SU-DHL-6 (cell line): ENCODE measurements at regions not wholly inside any gene's neighbourhood (a gene's known extent, or its start where the extent isn't known, plus 50 kb on each side); places are given as distances from the start of the nearest gene placed in this dataset.

Experiments
- H2AFZ ChIP-seq: fragments of 200-600 bp; sonication (generic); 2 replicates; pipeline ENCODE4 v1.6.1; 2014; ENCODE audit warnings: low read depth, mild to moderate bottlenecking, moderate library complexity, mixed read lengths, antibody characterized with exemption, low read length; ENCODE audit not compliant: severe bottlenecking
- H3F3A ChIP-seq: fragments of 200-600 bp; shearing (Covaris generic); 2 replicates; pipeline ENCODE4 v1.6.0; 2016; ENCODE audit warnings: antibody characterized with exemption, mild to moderate bottlenecking; ENCODE audit not compliant: insufficient read depth
- H3K27ac ChIP-seq: fragments of 200-600 bp; sonication (generic); 2 replicates; pipeline ENCODE4 v1.5.1; 2016; ENCODE audit warnings: low read depth, mild to moderate bottlenecking, low read length, moderate library complexity, mixed read lengths
- H3K27me3 ChIP-seq: fragments of 200-600 bp; sonication (generic), shearing (Covaris generic); 2 replicates; pipeline ENCODE4 v1.6.0; 2014; ENCODE audit warnings: mild to moderate bottlenecking, low read length
- H3K36me3 ChIP-seq: fragments of 200-600 bp; sonication (generic); 2 replicates; pipeline ENCODE4 v1.6.1; 2014; ENCODE audit warnings: mild to moderate bottlenecking, low read length, mixed read lengths
- H3K4me2 ChIP-seq: fragments of 300-600, 200-600 bp; shearing (Covaris generic), sonication (generic); 2 replicates; pipeline ENCODE4 v1.6.0; 2014; ENCODE audit warnings: low read length, low read depth, mild to moderate bottlenecking; ENCODE audit not compliant: poor library complexity, severe bottlenecking
- H3K4me3 ChIP-seq: fragments of 200-600 bp; sonication (generic); 2 replicates; pipeline ENCODE4 v1.5.1; 2014; ENCODE audit warnings: antibody characterized with exemption, low read length, mild to moderate bottlenecking, mixed read lengths; ENCODE audit not compliant: insufficient read depth, poor library complexity, severe bottlenecking
- H3K79me2 ChIP-seq: fragments of 200-600 bp; sonication (generic); 2 replicates; pipeline ENCODE4 v1.6.1; 2014; ENCODE audit warnings: mild to moderate bottlenecking, low read length, moderate library complexity; ENCODE audit not compliant: insufficient read depth
- H3K9ac ChIP-seq: fragments of 200-600 bp; sonication (generic); 2 replicates; pipeline ENCODE4 v1.7.0; 2014; ENCODE audit warnings: mild to moderate bottlenecking, low read length
- H3K9me2 ChIP-seq: fragments of 200-600 bp; sonication (generic); replicated peaks from 2 replicates; pipeline ENCODE4 v1.6.1; 2014; ENCODE audit warnings: low read length; ENCODE audit not compliant: insufficient read depth
- H3K9me3 ChIP-seq: fragments of 200-600 bp; sonication (generic); 2 replicates; pipeline ENCODE4 v1.6.1; 2014; ENCODE audit warnings: low read length, mixed read lengths; ENCODE audit not compliant: insufficient read depth
- H4K20me1 ChIP-seq: fragments of 200-600 bp; sonication (generic); 2 replicates; pipeline ENCODE4 v1.6.1; 2014; ENCODE audit warnings: low read depth, mild to moderate bottlenecking, antibody characterized with exemption, low read length, moderate library complexity, mixed read lengths
- CTCF ChIP-seq: fragments of 200-600 bp; sonication (generic); IDR thresholded peaks from one replicate; pipeline ENCODE4 v1.5.1; 2017; ENCODE audit warnings: antibody characterized with exemption, mild to moderate bottlenecking, low read length, moderate library complexity; ENCODE audit not compliant: insufficient read depth, poor library complexity, severe bottlenecking
- EZH2phosphoT487 ChIP-seq: fragments of 200-600 bp; sonication (generic), shearing (Covaris generic); conservative IDR thresholded peaks from 2 replicates; pipeline ENCODE4 v1.6.1; 2018; ENCODE audit warnings: mild to moderate bottlenecking, antibody characterized with exemption, low read length, moderate library complexity, mixed read lengths

- no peaks in the 10 kb centered on the region for H4K20me1 ChIP-seq
- H3K9ac ChIP-seq = no peak overlapping the region
- no peak overlapping the region for H3K4me2 ChIP-seq
- no peaks in the 10 kb centered on the region for H3F3A ChIP-seq
- TF ChIP-seq CTCF = no peak
- no peak for TF ChIP-seq EZH2phosphoT487
- no peak overlapping the region for H3K27ac ChIP-seq
- H3K79me2 ChIP-seq = no peaks in the 10 kb centered on the region
- no peak overlapping the region for H2AFZ ChIP-seq
- H3K4me3 ChIP-seq = no peak overlapping the region
- H3K9me3 ChIP-seq = no peaks in the 10 kb centered on the region
- no peaks in the 10 kb centered on the region for H3K9me2 ChIP-seq
- H3K27me3 ChIP-seq = no peaks in the 10 kb centered on the region
- H3K36me3 ChIP-seq = no peaks in the 10 kb centered on the region
Measured at GRCh38 chr1:107004421-107004820, 52.1 kb upstream of the PRMT6 start.
